ENCODE measurements at regions not wholly inside any gene's neighbourhood (a gene's known extent, or its start where the extent isn't known, plus 50 kb on each side); places are given as distances from the start of the nearest gene placed in this dataset.

- TF ChIP-seq CTCF (conservative IDR thresholded peaks at IDR 0.05) (no peak), ZFX (IDR thresholded peaks at IDR 0.05) (no peak)
- H3K27ac ChIP-seq = no peak overlapping the region
Measured at GRCh38 chr3:25895031-25895430, 105.1 kb downstream of the OXSM start.

GRCh38 chr3:25895443-25895842, 105.6 kb downstream of the OXSM start:
- no peak overlapping the region for H3K27ac ChIP-seq
- TF ChIP-seq CTCF (conservative IDR thresholded peaks at IDR 0.05) (no peak), ZFX (IDR thresholded peaks at IDR 0.05) (no peak)

- TF ChIP-seq ZFX (IDR thresholded peaks at IDR 0.05) (no peak), CTCF (conservative IDR thresholded peaks at IDR 0.05) (peak; percentile 70)
- H3K27ac ChIP-seq = no peak overlapping the region
Measured at GRCh38 chr3:25897019-25897418, 107.1 kb downstream of the OXSM start.

- TF ChIP-seq CTCF (conservative IDR thresholded peaks at IDR 0.05) (no peak), ZFX (IDR thresholded peaks at IDR 0.05) (no peak)
- H3K27ac ChIP-seq = no peak overlapping the region
Measured at GRCh38 chr3:25899352-25900101, 109.6 kb downstream of the OXSM start.

GRCh38 chr3:25900161-25900560, 110.3 kb downstream of the OXSM start:
- H3K27ac ChIP-seq = no peak overlapping the region

GRCh38 chr3:25901796-25902195, 111.9 kb downstream of the OXSM start:
- no peak overlapping the region for H3K27ac ChIP-seq
- no peak for TF ChIP-seq CTCF (conservative IDR thresholded peaks at IDR 0.05)

More at GRCh38 chr3:25900161-25900560, 110.3 kb downstream of the OXSM start:
- no peak for TF ChIP-seq CTCF (conservative IDR thresholded peaks at IDR 0.05)
- TF ChIP-seq ZFX (IDR thresholded peaks at IDR 0.05) = no peak

- TF ChIP-seq CTCF (conservative IDR thresholded peaks at IDR 0.05) = no peak
- no peak overlapping the region for H3K27ac ChIP-seq
Measured at GRCh38 chr3:25902586-25902985, 112.7 kb downstream of the OXSM start.
